ENCODE measurements at regions not wholly inside any gene's neighbourhood (a gene's known extent, or its start where the extent isn't known, plus 50 kb on each side); places are given as distances from the start of the nearest gene placed in this dataset.
A peak's percentile ranks its signal among the peaks of the same experiment; 100 is the strongest.

DNA sequence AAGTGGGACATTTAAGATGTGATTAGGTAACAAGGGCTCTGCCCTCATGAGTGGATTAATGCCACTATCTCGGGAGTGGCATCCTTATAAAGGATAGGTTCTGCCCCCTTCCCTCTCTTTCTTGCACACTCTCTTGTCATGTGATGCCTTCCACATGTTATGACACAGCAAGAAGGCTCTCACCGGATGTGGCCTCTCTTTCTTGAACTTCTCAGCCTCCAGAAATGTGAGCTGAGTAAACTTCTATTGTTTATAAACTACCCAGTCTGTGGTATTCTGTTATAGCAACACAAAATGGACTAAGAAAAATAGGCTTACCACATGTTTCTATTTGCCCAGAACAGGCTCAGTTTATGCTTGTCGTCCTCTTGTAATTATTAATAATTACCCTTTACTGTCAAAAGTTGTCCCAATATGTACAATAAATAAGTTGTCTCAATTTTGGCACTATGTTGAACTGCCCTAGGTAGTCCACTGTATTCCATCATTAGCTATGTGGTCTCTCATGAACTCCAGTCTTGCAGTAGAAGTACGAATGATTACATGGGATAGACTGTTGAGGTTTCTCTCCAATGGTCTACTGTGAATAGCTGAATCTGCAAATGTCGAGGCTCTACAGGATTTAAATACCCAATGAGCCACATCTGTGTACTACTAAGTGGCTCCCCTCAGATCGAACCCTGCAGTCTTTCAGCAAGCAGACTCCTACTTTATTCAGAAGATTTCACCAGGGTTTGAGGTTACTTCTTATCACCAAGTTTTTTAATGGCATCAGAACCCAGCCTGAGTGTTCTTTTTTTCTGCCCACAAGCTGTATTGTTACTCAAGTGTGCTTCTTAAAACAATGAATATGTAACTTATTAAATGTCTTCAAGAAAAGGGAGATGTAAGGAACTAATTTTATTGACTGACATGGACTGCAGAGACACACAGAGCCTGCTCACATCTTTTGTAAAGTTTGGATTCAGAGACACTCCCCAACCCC lies 102.0 kb upstream of the LEF1 start:
- peak; percentile 69 for DNase-seq

GRCh38 chr4:108264693-108265092 lies 96.0 kb upstream of the LEF1 start:
- DNase-seq: no peak

- no peak for DNase-seq
These were observed 94.3 kb upstream of the LEF1 start for GRCh38 chr4:108263057-108263456.

GRCh38 chr4:108261026-108261425 lies 92.3 kb upstream of the LEF1 start:
- DNase-seq: no peak

- DNase-seq: no peak
These were observed 87.8 kb upstream of the LEF1 start for GRCh38 chr4:108256538-108256937.

- DNase-seq: no peak
These were observed 86.5 kb upstream of the LEF1 start for GRCh38 chr4:108255203-108255747.

DNA sequence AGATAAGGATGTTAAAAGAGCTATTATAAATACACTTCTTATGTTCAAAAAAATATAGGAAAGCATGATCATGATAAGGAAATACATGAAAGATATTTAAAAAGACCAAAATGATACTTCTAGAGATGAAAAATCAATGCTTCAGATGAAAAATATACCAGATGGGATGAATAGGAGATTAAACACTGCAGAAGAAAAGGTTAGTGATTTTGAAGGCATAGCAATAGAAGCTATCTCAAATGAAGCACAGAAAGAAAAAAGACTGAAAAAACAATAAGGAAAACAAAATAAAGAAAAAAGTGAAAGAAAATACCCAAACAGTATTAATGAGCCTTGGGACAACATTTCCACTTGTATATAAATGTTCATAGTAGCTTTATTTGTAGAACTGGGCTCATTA lies 80.7 kb upstream of the LEF1 start:
- no peak for DNase-seq

- no peak for DNase-seq
These were observed 78.8 kb upstream of the LEF1 start for GRCh38 chr4:108247387-108248049.

DNA sequence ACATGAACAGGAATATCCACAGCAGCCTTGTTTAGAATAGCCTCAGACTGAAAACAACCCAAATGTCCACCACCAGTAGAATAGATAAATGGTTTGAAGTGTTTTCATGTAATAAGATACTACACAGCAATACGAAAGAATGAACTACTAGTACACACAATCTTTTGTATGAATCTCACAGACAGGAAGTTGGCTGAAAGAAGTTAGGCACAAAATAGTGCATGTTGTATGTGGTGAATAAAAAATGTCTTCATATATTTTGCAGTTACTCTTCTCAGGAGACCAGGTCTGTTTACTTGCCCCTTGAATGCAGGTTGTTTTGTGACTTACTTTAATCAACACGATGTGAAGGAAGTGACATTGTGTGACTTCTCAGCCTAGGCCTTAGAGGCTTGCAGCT lies 75.9 kb upstream of the LEF1 start:
- DNase-seq: no peak

GRCh38 chr4:108240366-108240765 lies 71.6 kb upstream of the LEF1 start:
- peak; percentile 34 for DNase-seq

GRCh38 chr4:108237693-108238092 lies 69.0 kb upstream of the LEF1 start:
- no peak for DNase-seq

GRCh38 chr4:108236264-108236663 lies 67.5 kb upstream of the LEF1 start:
- DNase-seq: no peak

- no peak for DNase-seq
These were observed 59.2 kb upstream of the LEF1 start for GRCh38 chr4:108227923-108228322.

GRCh38 chr4:108224611-108225053 lies 55.9 kb upstream of the LEF1 start:
- DNase-seq: peak; percentile 15

GRCh38 chr4:108223313-108223712 lies 54.6 kb upstream of the LEF1 start:
- DNase-seq: no peak

- no peak for DNase-seq
These were observed 51.3 kb upstream of the LEF1 start for GRCh38 chr4:108219998-108220397.

Measured in fibroblast of skin of scalp (primary cell).